SU-DHL-6 (cell line): ENCODE measurements at regions not wholly inside any gene's neighbourhood (a gene's known extent, or its start where the extent isn't known, plus 50 kb on each side); places are given as distances from the start of the nearest gene placed in this dataset.

Experiments
- CTCF ChIP-seq: fragments of 200-600 bp; sonication (generic); IDR thresholded peaks from one replicate; pipeline ENCODE4 v1.5.1; 2017; ENCODE audit warnings: antibody characterized with exemption, mild to moderate bottlenecking, low read length, moderate library complexity; ENCODE audit not compliant: insufficient read depth, poor library complexity, severe bottlenecking
- EZH2phosphoT487 ChIP-seq: fragments of 200-600 bp; sonication (generic), shearing (Covaris generic); conservative IDR thresholded peaks from 2 replicates; pipeline ENCODE4 v1.6.1; 2018; ENCODE audit warnings: mild to moderate bottlenecking, antibody characterized with exemption, low read length, moderate library complexity, mixed read lengths

GRCh38 chr5:147085409-147085808, 149.4 kb upstream of the STK32A start:
- TF ChIP-seq CTCF = no peak
- no peak for TF ChIP-seq EZH2phosphoT487
